ENCODE measurements at regions not wholly inside any gene's neighbourhood (a gene's known extent, or its start where the extent isn't known, plus 50 kb on each side); places are given as distances from the start of the nearest gene placed in this dataset.

DNA sequence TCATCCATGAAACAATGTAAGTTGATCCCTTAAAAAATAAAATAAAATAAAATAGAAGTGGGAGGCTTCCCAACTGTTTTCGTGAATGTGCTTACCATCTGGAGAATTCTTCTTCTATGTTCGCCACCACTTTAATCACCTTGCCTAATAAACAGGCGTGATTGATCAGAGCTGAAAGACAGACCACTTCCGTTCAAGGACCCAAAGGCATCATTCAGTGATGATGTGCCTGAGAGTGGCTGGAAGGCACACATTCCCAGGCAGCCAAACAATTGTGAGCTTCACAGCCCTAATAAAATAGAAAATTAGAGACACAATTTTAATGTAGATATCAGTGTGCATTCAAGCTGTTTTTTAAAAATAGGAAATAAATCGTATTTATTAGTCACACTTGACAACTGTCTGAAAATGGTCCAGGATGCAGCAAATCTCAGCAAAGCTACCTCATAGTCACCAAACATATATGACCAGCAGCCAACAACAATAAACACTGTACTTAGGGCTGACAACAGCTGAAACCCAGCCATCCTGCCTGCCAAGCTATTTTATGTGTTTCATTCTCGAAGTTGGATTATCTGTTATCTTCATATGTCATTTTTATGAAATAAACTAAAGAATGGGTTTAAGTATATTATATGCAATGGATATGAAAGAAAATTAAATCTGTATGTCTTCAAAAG, 163.2 kb upstream of the FAM9B start:
- no peak for DNase-seq (ENCODE audit: low spot score)

GRCh38 chrX:9204560-9204959, 170.6 kb upstream of the FAM9B start:
- no peak for DNase-seq (ENCODE audit: low spot score)

DNA sequence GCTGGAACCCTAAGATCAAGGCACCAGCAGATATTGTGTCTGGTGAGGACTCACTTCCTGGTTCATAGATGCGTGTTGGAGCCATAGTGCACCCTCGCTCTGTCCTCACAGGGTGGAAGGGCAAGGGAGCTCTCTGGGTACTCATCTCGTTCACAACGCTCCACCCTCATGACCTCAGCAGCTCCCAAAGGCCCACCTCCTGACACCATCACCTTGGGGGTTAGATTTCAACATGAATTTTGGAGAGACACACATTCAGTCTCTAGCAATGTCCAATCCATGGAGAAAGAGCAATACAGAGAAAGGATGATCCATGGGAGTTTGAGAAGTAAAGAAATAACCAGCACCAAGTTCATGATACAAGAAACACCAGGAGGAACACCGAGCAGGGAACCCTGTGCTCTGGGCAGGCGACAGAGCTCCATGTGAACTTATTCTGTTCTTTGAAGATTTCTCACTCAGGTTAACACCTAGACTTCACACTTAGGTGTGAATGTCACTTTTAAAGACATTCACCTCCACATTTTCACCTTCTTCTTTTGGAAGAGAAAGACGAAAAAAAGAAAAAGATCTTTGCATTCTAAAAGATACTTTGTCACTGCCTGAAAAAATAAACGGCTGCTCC, 171.8 kb upstream of the FAM9B start:
- no peak for DNase-seq (ENCODE audit: low spot score)

DNA sequence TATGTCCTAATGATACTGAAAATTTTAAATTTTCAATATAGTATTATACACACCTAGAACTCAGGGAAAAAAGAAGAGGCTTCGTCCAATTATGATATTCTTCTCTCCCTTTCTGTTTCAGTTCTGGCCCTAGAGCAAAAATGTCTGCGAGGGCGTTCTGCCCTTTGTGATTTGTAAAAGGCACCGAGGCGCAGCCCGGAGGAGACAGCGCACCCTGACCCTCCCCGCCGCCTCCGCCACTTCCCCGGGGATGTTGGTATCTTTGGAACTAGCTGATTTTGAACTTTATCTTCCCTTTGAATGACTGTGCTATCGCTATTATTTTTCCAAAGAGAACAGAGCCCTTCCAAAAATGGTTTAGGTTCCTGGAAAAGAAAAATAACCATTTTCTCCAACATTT, 173.2 kb upstream of the FAM9B start:
- DNase-seq (ENCODE audit: low spot score): no peak

GRCh38 chrX:9211269-9211668, 177.3 kb upstream of the FAM9B start:
- no peak for DNase-seq (ENCODE audit: low spot score)

DNA sequence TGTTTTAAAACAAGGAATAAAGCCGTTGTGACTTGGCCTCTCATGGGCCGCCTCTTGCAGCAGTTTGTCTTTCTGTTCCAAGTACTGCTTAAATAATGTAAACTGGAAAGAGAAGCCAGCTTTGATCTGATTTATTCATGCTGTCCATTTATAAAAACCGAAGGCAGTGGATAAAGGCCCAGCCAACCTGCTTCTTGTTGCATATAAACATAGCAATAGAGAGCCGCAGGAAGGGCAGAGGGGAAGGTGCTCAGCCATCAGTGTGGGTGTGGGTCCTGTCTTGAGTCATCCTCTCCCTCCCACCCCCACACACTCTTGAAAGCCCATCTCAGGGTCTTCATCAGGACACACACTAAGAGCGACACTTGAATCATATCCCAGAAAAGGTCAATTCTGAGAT, 187.9 kb upstream of the FAM9B start:
- no peak for DNase-seq (ENCODE audit: low spot score)

- DNase-seq (ENCODE audit: low spot score): no peak
These were observed 188.4 kb upstream of the FAM9B start for GRCh38 chrX:9222299-9222698.

- no peak for DNase-seq (ENCODE audit: low spot score)
These were observed 193.3 kb upstream of the FAM9B start for GRCh38 chrX:9227276-9227675.

DNA sequence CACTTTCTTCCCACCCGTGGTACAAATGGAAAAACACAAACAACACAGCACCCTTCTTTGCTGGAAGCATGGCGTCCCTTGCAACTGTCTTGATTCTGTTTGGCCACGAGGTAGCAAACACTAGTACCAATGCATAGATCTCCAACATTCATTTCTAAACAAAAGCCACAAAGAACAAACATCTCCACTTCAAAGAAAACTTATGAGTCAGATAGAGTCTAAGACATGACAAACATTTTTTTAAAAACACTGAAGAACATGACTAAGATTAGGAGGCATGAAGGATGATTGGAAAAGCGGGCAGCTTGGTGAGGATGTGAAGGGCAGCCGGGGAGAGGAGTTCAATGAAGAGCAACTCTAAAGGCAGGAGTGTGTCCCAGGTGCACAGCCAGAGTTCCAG, 197.6 kb upstream of the FAM9B start:
- no peak for DNase-seq (ENCODE audit: low spot score)

GRCh38 chrX:9233141-9233540, 199.2 kb upstream of the FAM9B start:
- no peak for DNase-seq (ENCODE audit: low spot score)

DNA sequence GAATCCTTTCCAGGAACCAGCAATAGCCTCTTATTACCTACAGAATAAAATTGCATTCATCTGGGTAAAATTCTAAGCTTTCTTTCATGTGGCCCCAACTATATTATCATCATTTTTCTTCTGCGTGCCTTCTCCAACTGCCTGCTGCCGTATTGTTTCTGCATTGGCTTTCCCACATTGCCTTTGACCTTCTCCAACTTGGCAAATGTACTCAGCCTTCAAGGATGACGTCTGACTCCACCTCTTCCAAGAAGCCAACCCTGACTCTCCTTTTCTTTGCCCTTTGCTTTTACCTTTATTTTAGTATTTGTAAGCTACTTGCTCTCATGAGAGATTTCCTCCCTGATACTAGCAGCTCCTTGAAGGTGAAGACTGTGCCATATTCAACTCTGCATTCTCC, 200.4 kb upstream of the FAM9B start:
- no peak for DNase-seq (ENCODE audit: low spot score)

DNA sequence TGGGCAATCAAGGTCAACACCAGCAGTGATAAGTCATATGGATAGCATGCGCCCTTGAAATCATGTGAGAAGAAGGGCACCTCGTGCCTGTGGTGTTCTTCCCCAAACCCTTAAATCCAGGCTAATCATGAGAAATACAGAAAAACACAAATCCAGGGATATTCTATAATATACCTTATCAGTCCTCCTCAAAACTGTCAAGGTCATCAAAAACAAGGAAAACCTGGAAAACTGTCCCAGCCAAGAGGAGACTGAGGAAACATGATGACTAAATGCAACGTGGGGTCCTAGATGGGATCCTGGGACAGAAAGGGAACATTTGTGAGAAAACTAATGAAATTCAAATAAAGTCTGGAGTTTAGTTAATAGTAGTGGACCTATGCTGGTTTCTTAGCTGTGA, 201.8 kb upstream of the FAM9B start:
- DNase-seq (ENCODE audit: low spot score): no peak

- no peak for DNase-seq (ENCODE audit: low spot score)
These were observed 207.0 kb upstream of the FAM9B start for GRCh38 chrX:9240956-9241355.

GRCh38 chrX:9241427-9241826, 207.5 kb upstream of the FAM9B start:
- DNase-seq (ENCODE audit: low spot score): no peak

GRCh38 chrX:9249051-9249846, 215.3 kb upstream of the FAM9B start:
- no peak for DNase-seq (ENCODE audit: low spot score)

DNA sequence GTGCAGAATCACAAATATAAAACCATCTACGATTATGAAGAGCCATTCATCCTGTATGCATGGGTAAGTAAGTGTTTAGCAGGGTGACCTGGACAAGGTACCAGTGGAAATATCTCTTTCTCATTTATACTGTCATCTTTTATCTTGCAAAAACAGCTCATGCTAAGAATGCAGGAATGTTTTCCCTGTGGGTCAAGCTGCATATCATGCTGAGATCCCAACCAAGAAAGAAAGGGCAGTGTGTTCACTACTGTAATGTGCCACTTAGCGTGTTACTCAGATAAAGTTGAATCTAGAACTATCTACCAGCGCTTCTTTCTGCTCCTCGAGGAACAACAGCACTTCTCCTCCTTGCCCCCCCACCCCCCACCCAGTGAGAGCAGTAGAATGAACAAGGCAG, 212.7 kb upstream of the TBL1X start:
- no peak for DNase-seq (ENCODE audit: low spot score)

- no peak for DNase-seq (ENCODE audit: low spot score)
These were observed 211.6 kb upstream of the TBL1X start for GRCh38 chrX:9253211-9253610.

DNA sequence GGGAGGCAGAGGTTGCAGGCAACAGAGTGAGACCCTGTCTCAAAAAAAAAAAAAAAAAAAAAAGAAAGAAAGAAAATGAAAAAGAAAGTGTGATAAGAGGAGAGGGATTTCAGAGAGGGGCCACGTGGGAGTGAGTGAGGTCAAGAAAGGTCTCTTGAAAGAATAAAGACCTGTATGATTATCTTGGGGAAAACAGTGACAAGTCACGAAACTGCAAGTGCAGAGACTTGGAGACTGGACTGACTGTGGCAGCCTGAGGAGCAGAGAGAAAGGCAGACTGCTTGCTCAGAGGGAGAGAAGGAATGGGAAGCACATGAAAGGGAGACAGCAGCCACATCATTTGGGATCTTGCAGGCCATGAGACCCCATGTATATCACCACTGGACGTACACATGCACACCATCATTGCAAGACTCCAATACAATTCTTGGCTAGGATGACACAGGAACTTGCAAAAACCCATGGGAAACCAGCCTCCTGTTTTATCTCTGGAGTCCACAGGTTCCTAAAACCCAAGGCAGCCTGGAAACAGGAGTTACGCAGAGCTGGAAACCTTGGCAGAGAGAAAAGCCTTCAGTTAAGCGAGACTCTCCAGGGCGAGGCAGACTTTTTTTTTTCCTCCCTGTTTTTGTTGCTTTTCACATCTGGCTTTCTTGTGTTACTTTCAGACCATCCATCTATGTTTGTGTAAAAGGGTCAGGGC, 207.0 kb upstream of the TBL1X start:
- no peak for DNase-seq (ENCODE audit: low spot score)

- DNase-seq (ENCODE audit: low spot score): no peak
These were observed 206.3 kb upstream of the TBL1X start for GRCh38 chrX:9258421-9259104.

DNA sequence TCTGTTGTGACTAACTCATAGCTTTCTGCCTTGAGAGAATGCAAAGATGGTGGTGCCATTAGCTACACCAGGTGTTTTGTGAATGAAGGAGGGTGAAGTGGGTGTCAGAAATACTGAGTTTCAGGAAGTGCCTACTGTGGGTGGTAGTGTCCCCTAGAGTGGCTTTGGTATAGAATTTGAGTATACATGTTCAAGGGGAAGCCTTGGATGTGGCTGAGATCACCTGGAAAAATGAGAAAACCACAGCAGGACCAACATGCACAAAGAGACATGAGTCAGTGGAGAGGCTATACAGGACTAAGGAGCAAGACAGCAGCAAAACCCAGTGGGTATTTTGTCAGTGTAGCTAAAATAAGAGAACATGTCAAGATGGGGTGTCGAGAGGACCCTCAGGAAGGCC, 204.3 kb upstream of the TBL1X start:
- no peak for DNase-seq (ENCODE audit: low spot score)

GRCh38 chrX:9267415-9267814, 197.4 kb upstream of the TBL1X start:
- no peak for DNase-seq (ENCODE audit: low spot score)

DNA sequence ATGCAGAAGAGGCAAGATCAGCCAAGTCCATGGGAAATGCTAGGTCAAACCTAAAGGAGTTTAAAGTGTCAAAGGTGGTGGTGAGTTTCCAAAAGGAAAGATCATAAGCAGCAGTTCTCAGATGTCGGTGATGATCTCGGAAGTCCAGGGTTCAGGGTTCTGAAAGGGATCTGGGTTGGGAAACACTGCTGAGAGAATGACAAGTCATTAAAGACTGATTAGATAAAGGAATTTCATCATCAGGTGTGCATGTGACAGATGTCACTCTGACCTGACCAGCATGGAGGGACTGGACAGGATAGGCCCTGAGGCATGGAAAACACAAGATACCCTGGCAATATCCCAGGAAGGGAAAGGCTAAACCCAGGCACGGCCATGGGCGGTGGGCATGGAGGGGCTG, 195.7 kb upstream of the TBL1X start:
- DNase-seq (ENCODE audit: low spot score): no peak
